ENCODE measurements at regions not wholly inside any gene's neighbourhood (a gene's known extent, or its start where the extent isn't known, plus 50 kb on each side); places are given as distances from the start of the nearest gene placed in this dataset.

DNA sequence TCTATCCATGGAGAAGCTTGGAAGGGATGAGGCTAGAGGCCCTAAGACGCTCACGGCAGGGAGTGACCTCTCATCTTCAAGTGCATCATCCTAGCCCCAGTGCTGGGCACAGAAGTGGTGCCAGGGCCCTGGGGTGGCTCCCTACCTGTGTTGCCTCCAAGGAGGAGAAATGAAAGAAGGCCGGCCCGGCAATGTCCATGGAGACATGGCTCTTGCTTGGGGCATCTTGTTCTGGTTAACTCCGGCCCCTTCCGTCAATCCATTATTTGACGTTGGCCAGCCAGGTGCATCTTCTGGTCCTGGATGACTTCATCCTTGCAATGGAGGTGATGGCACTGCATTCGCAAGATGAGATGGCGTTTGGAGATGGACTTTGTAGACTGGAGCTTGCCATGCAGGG lies 83.2 kb upstream of the ALDH1L1 start:
- POLR2A ChIA-PET (ENCODE audit: partially characterized antibody): interaction anchor here (0.8 kb wide), 1 partner anchor 103 kb away, joined by 3 read pairs; no protein-coding TSS in a partner anchor
- Histone ChIP-seq H3K4me3 (ENCODE audit: extremely low read depth in 1 of 4, insufficient read depth in 2 of 4, low read depth in 3 of 4, low read length in 4 of 4) (no peak overlapping the region), H2BK12ac (ENCODE audit: low read depth, low read length) (no peak overlapping the region), H3K56ac (replicated peaks; ENCODE audit: insufficient read length, low read depth, low read length) (no peak overlapping the region), H4K8ac (ENCODE audit: extremely low read depth, insufficient read depth, low read length) (no peak overlapping the region), H3K27me3 (replicated peaks in 1 of 4; ENCODE audit: control insufficient read depth in 3 of 4, extremely low read depth in 1 of 4, insufficient read depth in 3 of 4, low read length in 3 of 4) (peaks cover 0 to 9% (median 6%) of the 10 kb centered on the region in 4 experiments; a peak in 3 of 7 replicates), H3K9ac (replicated peaks in 1 of 4; ENCODE audit: extremely low read depth in 1 of 4, low read depth in 3 of 4, low read length in 3 of 4) (no peak overlapping the region), H3K23me2 (ENCODE audit: low read depth, low read length) (peaks cover 13% of the 10 kb centered on the region), H4K5ac (ENCODE audit: insufficient read length, low read depth, low read length) (no peak overlapping the region), H2AK5ac (ENCODE audit: low read depth, low read length) (no peak overlapping the region; the same call in 1 of the 2 replicates), H3K23ac (ENCODE audit: insufficient read length) (no peak overlapping the region), H3K4me2 (ENCODE audit: insufficient read depth in 1 of 2, low read depth in 2 of 2, low read length in 2 of 2) (no peak overlapping the region), H3K14ac (ENCODE audit: insufficient read length) (no peak overlapping the region), H2BK15ac (ENCODE audit: low read length) (no peak overlapping the region), H3K79me2 (ENCODE audit: control insufficient read depth in 1 of 2, insufficient read depth in 2 of 2, low read length in 2 of 2) (no peaks in the 10 kb centered on the region), H2BK5ac (ENCODE audit: low read depth, low read length) (no peak overlapping the region), H3K9me3 (ENCODE audit: insufficient read depth in 2 of 2, low read depth in 1 of 2, low read length in 1 of 2) (peaks cover 0 to 4% of the 10 kb centered on the region in 2 experiments; a peak in 1 of 4 replicates), H3K36me3 (ENCODE audit: control insufficient read depth in 2 of 4, insufficient read depth in 4 of 4, low read length in 3 of 4) (no peaks in the 10 kb centered on the region), H3K4ac (replicated peaks; ENCODE audit: insufficient read length, low read depth, low read length) (no peak overlapping the region), H3K4me1 (replicated peaks in 1 of 4; ENCODE audit: control insufficient read depth in 3 of 4, insufficient read depth in 4 of 4, low read length in 3 of 4) (peaks cover 0 to 29% (median 12%) of the 10 kb centered on the region in 4 experiments; a peak in 6 of 7 replicates), H3K18ac (ENCODE audit: extremely low read depth, low read length) (no peak overlapping the region), H4K20me1 (replicated peaks in 1 of 2; ENCODE audit: control insufficient read depth in 1 of 2, insufficient read depth in 2 of 2, low read length in 2 of 2) (no peaks in the 10 kb centered on the region), H4K91ac (replicated peaks; ENCODE audit: insufficient read length, low read length) (no peak overlapping the region), H2BK20ac (ENCODE audit: low read length) (no peak overlapping the region), H2BK120ac (replicated peaks; ENCODE audit: low read depth, low read length) (no peak overlapping the region), H3K79me1 (ENCODE audit: low read depth, low read length) (no peaks in the 10 kb centered on the region), H2AFZ (ENCODE audit: low read length) (no peak overlapping the region), H3K27ac (ENCODE audit: low read depth, low read length) (no peak overlapping the region)
- FAIRE-seq (no peak), DNase-seq (ENCODE audit: low read depth in 1 of 2, low spot score in 2 of 2) (no peak)
- 88% methylated on average over 9 of the region's 9 CpGs; no CpG with 5 or more reads in 1 of the 2 experiments for WGBS, 2 experiments (ENCODE audit: extremely low coverage in 1 of 2, insufficient coverage in 1 of 2, insufficient read length in 1 of 2, insufficient replicate concordance in 2 of 2, low coverage in 1 of 2, low lambda C conversion rate in 2 of 2, missing lambda C conversion rate in 1 of 2)
- CTCF ChIA-PET (ENCODE audit: partially characterized antibody): interaction anchor here (1.0 to 1.5 kb wide), 2 partner anchors 11 to 51 kb away, joined by 3 read pairs; no protein-coding TSS in a partner anchor
- no peak for TF ChIP-seq JUND (IDR thresholded peaks at IDR 0.05; ENCODE audit: low read length)
- no peak for TF ChIP-seq CTCF (IDR thresholded peaks at IDR 0.05; ENCODE audit: control extremely low read depth in 1 of 3, insufficient read depth in 1 of 3, low read depth in 1 of 3, low read length in 3 of 3)
- no peak for TF ChIP-seq GTF2F1 (IDR thresholded peaks at IDR 0.05; ENCODE audit: borderline replicate concordance, low read depth, low read length)
- TF ChIP-seq SAP30 (IDR thresholded peaks at IDR 0.05; ENCODE audit: insufficient read depth, insufficient replicate concordance, low read length): no peak
- TF ChIP-seq EZH2 (IDR thresholded peaks at IDR 0.05; ENCODE audit: low read depth, low read length, severe bottlenecking): no peak
